ENCODE measurements at regions not wholly inside any gene's neighbourhood (a gene's known extent, or its start where the extent isn't known, plus 50 kb on each side); places are given as distances from the start of the nearest gene placed in this dataset.

DNA sequence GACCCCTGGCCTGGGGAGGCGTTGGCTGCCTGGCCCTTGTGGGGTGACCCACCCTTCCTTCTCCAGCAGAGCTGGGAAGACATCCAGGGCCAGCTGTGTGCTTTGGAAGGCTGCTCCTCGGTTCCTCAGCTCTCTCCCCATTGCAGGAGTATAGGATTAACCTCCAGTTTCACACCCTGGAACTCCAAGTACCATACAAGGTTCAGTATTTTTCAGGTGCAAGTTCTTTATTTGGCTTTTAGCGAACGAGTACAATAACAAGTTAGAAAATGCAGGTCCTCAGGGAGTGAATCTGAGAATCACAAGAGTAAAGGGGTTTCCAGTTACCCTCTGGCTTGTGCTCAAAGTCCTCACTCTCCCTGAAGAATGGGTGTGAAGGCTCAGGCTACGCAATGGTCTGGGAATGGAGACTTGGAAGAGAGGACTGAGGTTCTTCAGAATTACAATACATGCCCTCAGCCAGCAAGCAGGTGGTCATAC, 101.2 kb downstream of the APOB start:
- TF ChIP-seq, protein P1, sequence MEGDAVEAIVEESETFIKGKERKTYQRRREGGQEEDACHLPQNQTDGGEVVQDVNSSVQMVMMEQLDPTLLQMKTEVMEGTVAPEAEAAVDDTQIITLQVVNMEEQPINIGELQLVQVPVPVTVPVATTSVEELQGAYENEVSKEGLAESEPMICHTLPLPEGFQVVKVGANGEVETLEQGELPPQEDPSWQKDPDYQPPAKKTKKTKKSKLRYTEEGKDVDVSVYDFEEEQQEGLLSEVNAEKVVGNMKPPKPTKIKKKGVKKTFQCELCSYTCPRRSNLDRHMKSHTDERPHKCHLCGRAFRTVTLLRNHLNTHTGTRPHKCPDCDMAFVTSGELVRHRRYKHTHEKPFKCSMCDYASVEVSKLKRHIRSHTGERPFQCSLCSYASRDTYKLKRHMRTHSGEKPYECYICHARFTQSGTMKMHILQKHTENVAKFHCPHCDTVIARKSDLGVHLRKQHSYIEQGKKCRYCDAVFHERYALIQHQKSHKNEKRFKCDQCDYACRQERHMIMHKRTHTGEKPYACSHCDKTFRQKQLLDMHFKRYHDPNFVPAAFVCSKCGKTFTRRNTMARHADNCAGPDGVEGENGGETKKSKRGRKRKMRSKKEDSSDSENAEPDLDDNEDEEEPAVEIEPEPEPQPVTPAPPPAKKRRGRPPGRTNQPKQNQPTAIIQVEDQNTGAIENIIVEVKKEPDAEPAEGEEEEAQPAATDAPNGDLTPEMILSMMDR (optimal IDR thresholded peaks at IDR 0.05 in 1 of 3, IDR thresholded peaks at IDR 0.05 in 1 of 3, conservative IDR thresholded peaks at IDR 0.05 in 1 of 3; ENCODE audit: extremely low read depth in 1 of 3, insufficient read depth in 2 of 3, low read length in 3 of 3): no peak
- no peak for TF ChIP-seq EZH2 (IDR thresholded peaks at IDR 0.05; ENCODE audit: low read length)
